ENCODE measurements at regions not wholly inside any gene's neighbourhood (a gene's known extent, or its start where the extent isn't known, plus 50 kb on each side); places are given as distances from the start of the nearest gene placed in this dataset.

DNA sequence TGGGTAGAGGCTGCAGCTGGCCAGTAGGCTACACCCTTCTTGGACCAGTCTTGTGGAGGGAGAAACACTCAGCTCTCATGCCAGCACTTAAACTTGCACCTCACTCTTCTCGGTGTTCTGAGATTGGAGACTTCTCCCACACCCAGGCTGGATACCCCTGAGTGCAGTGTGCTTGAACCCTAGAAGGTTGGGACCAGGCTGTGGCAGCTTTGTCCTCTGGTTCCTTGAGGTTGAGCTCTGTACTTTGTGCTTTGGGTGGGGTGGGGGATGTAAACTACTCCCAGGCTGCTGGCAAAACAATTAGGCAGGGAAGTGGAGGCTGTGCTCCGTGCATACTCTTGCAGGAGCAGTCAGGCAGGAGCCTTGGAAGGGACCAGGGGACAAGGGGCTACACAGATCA lies 143.6 kb upstream of the GNPDA2 start:
- no peak for TF ChIP-seq MYC (IDR thresholded peaks at IDR 0.05; ENCODE audit: low read depth, low read length)
- no peak for TF ChIP-seq POLR2A (IDR thresholded peaks at IDR 0.05; ENCODE audit: low read depth, low read length)
- TF ChIP-seq, protein P1, sequence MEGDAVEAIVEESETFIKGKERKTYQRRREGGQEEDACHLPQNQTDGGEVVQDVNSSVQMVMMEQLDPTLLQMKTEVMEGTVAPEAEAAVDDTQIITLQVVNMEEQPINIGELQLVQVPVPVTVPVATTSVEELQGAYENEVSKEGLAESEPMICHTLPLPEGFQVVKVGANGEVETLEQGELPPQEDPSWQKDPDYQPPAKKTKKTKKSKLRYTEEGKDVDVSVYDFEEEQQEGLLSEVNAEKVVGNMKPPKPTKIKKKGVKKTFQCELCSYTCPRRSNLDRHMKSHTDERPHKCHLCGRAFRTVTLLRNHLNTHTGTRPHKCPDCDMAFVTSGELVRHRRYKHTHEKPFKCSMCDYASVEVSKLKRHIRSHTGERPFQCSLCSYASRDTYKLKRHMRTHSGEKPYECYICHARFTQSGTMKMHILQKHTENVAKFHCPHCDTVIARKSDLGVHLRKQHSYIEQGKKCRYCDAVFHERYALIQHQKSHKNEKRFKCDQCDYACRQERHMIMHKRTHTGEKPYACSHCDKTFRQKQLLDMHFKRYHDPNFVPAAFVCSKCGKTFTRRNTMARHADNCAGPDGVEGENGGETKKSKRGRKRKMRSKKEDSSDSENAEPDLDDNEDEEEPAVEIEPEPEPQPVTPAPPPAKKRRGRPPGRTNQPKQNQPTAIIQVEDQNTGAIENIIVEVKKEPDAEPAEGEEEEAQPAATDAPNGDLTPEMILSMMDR (IDR thresholded peaks at IDR 0.05; ENCODE audit: extremely low read depth in 1 of 2, insufficient read depth in 1 of 2, low read depth in 1 of 2, low read length in 2 of 2) = no peak
- TF ChIP-seq POLR2AphosphoS5 (IDR thresholded peaks at IDR 0.05; ENCODE audit: insufficient read depth, low read depth, low read length) = no peak
- no peak for TF ChIP-seq EZH2 (IDR thresholded peaks at IDR 0.05; ENCODE audit: borderline replicate concordance, low read depth, low read length, severe bottlenecking)
- TF ChIP-seq, protein P2, sequence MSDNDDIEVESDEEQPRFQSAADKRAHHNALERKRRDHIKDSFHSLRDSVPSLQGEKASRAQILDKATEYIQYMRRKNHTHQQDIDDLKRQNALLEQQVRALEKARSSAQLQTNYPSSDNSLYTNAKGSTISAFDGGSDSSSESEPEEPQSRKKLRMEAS (IDR thresholded peaks at IDR 0.05; ENCODE audit: insufficient read depth, insufficient read length) = no peak
- TF ChIP-seq GATA2 (IDR thresholded peaks at IDR 0.05; ENCODE audit: insufficient read depth, insufficient read length, low read depth, low read length) = no peak
- no peak for TF ChIP-seq JUN (IDR thresholded peaks at IDR 0.05; ENCODE audit: borderline replicate concordance, insufficient read depth, insufficient read length, low read depth)

Measured in endothelial cell of umbilical vein (primary cell).